Esophagus (tissue), 2 donors: ENCODE measurements at regions not wholly inside any gene's neighbourhood (a gene's known extent, or its start where the extent isn't known, plus 50 kb on each side); places are given as distances from the start of the nearest gene placed in this dataset.
"Not testable (repeated sequence)": the region's sequence is repeated elsewhere in the genome, so short reads cannot be mapped to it uniquely, and the experiment has no call there.

ENCODE experiments used
- H3K27ac ChIP-seq, 2 donors: one replicate each; pipeline ENCODE4 v1.5.1; 2013; ENCODE audit warnings: low read depth in 2 of 2, mild to moderate bottlenecking in 2 of 2, inconsistent platforms in 1 of 2, low read length in 1 of 2, moderate library complexity in 1 of 2
- H3K27me3 ChIP-seq, 2 donors: one replicate each; pipeline ENCODE4 v1.6.1; 2013; ENCODE audit warnings: low read length in 2 of 2, control low read depth in 1 of 2, mild to moderate bottlenecking in 1 of 2; ENCODE audit not compliant: insufficient read depth in 2 of 2, control insufficient read depth in 1 of 2
- H3K36me3 ChIP-seq, 2 donors: one replicate each; pipeline ENCODE4 v1.6.1; 2013; ENCODE audit warnings: low read length in 1 of 2; ENCODE audit not compliant: control insufficient read depth in 2 of 2, insufficient read depth in 2 of 2
- H3K4me1 ChIP-seq, 2 donors: one replicate each; pipeline ENCODE4 v1.6.1; 2013; ENCODE audit warnings: low read length in 1 of 2; ENCODE audit not compliant: control insufficient read depth in 2 of 2, insufficient read depth in 2 of 2
- H3K4me3 ChIP-seq, 2 donors: one replicate each; pipeline ENCODE4 v1.5.1; 2013; ENCODE audit warnings: low read length in 2 of 2, mild to moderate bottlenecking in 2 of 2, low read depth in 1 of 2, moderate library complexity in 1 of 2
- H3K9me3 ChIP-seq, 2 donors: one replicate each; pipeline ENCODE4 v1.6.1; 2013; ENCODE audit warnings: mild to moderate bottlenecking in 2 of 2, low read depth in 1 of 2, low read length in 1 of 2, moderate library complexity in 1 of 2; ENCODE audit not compliant: control insufficient read depth in 2 of 2, insufficient read depth in 1 of 2
- WGBS, 2 donors: extraction: QIAGEN DNeasy Blood & Tissue Kit; methylation state at CpG; one replicate each; pipeline ENCODE4 v1.1.7; 2013; 5-methylcytosine and 5-hydroxymethylcytosine counted together
- donor health status: healthy with polysubstance abuse.
- donor health status: Bipolar disorder and iron deficiency.

DNA sequence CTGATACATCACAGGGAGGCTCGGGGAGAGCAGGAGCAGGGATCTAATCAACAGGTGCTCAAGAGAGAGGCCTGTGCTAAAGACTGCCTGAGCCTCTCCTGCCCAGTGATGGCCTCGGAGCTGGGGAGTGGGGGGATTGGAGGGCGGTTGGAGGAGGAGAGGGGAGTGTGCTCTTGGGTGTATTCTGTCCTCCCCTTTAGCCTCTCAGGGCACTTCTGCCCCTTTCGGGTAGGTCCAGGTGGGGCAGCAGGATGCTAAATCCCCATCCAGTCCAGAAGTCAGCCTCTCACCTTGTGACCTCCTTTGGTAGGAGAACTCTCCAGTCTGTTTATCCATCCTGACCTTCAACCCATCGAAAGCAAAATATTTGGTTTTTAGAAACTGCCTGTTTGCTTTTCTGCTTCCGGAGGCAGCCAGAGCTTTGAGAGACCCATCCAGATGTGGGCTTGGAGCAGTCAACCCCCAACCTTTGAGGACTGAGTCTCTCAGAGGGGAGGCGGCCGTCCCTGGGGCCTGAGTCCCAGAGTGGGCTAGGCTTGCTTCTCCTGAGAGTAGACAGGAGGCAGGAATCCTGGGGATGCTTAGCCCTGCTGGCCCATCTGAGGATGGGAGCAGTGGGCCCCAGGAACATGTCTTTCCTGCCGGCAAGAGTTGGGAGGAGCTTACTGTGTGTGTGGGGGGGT lies 105.2 kb upstream of the SYT13 start:
- Histone ChIP-seq H3K36me3 (no peaks in the 10 kb centered on the region), H3K27me3 (no peaks in the 10 kb centered on the region), H3K9me3 (no peaks in the 10 kb centered on the region), H3K4me1 (no peaks in the 10 kb centered on the region), H3K4me3 (no peak overlapping the region), H3K27ac (no peak overlapping the region)
- WGBS, 2 donors, result 48 to 67% methylated on average over 9 of the region's 9 CpGs

- 69 to 79% methylated on average over 5 of the region's 5 CpGs for WGBS, 2 donors
- Histone ChIP-seq H3K27me3 (no peaks in the 10 kb centered on the region), H3K27ac (no peak overlapping the region)
Measured at GRCh38 chr11:45390407-45390806, 104.3 kb upstream of the SYT13 start.

GRCh38 chr11:45388472-45388871 lies 102.3 kb upstream of the SYT13 start:
- Histone ChIP-seq H3K4me1 (no peaks in the 10 kb centered on the region), H3K9me3 (no peaks in the 10 kb centered on the region), H3K27me3 (no peaks in the 10 kb centered on the region), H3K27ac (no peak overlapping the region), H3K36me3 (no peaks in the 10 kb centered on the region), H3K4me3 (no peak overlapping the region)
- 54 to 83% methylated on average over 1 of the region's 1 CpG for whole genome bisulfite sequencing, 2 donors

More at GRCh38 chr11:45390407-45390806, 104.3 kb upstream of the SYT13 start:
- Histone ChIP-seq H3K9me3 (no peaks in the 10 kb centered on the region), H3K4me1 (no peaks in the 10 kb centered on the region), H3K4me3 (no peak overlapping the region), H3K36me3 (no peaks in the 10 kb centered on the region)

GRCh38 chr11:45387885-45388284 lies 101.7 kb upstream of the SYT13 start:
- 66 to 77% methylated on average over 2 of the region's 2 CpGs for WGBS, 2 donors
- H3K4me3 ChIP-seq, H3K9me3 ChIP-seq, H3K4me1 ChIP-seq, H3K36me3 ChIP-seq, H3K27ac ChIP-seq, H3K27me3 ChIP-seq: not testable (repeated sequence)

DNA sequence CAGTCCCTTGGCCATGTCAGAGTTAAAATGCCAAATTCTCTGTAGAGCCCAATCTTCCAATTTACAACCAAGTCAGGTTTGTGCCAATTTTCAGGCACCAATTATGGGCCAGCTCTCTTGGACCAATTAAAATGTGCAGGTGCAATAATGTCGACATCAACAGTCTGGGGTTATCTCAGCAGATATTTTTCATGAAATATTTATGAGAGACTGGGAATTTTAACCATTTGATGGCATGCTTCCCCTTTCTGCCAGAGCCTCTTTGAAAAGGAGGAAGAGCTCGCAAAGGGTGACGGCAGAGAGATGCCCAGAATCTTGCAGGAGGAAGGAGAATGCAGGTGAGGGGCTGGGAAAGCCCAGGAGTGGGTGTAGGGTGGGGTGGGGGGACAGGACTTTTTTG lies 100.8 kb upstream of the SYT13 start:
- no peak overlapping the region for H3K4me3 ChIP-seq
- no peak overlapping the region for H3K27ac ChIP-seq
- no peaks in the 10 kb centered on the region for H3K27me3 ChIP-seq
- H3K9me3 ChIP-seq, result no peaks in the 10 kb centered on the region
- no peaks in the 10 kb centered on the region for H3K4me1 ChIP-seq
- WGBS, 2 donors, result 52 to 55% methylated on average over 3 of the region's 3 CpGs
- no peaks in the 10 kb centered on the region for H3K36me3 ChIP-seq

GRCh38 chr11:45385844-45386243 lies 99.7 kb upstream of the SYT13 start:
- WGBS, 2 donors, result 54 to 65% methylated on average over 5 of the region's 5 CpGs
- Histone ChIP-seq H3K36me3 (no peaks in the 10 kb centered on the region), H3K27me3 (no peaks in the 10 kb centered on the region), H3K4me1 (no peaks in the 10 kb centered on the region), H3K4me3 (no peak overlapping the region), H3K9me3 (no peaks in the 10 kb centered on the region), H3K27ac (no peak overlapping the region)

DNA sequence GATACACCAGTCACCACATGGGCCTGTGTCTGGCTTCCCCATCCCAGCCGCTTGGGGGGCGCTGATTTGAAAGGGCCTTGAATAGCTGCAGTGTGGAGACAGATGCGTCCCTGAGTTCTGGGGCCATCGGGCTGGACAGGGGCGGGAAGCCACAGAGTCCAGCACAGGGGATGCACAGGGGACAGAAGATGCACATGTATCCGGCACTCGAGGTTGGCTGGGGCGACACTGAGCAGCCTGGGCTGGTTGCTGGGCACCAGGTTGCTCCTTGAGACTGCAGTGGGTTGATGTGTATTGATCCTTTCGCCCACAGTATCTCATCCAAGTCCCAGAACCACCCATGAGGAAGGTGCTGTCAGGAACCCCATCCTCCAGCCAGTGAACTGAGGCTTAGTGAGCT lies 99.3 kb upstream of the SYT13 start:
- 81 to 83% methylated on average over 9 of the region's 9 CpGs for WGBS, 2 donors
- no peaks in the 10 kb centered on the region for H3K4me1 ChIP-seq
- H3K4me3 ChIP-seq, result no peak overlapping the region
- no peaks in the 10 kb centered on the region for H3K36me3 ChIP-seq
- H3K9me3 ChIP-seq, result no peaks in the 10 kb centered on the region
- no peaks in the 10 kb centered on the region for H3K27me3 ChIP-seq
- H3K27ac ChIP-seq, result no peak overlapping the region

DNA sequence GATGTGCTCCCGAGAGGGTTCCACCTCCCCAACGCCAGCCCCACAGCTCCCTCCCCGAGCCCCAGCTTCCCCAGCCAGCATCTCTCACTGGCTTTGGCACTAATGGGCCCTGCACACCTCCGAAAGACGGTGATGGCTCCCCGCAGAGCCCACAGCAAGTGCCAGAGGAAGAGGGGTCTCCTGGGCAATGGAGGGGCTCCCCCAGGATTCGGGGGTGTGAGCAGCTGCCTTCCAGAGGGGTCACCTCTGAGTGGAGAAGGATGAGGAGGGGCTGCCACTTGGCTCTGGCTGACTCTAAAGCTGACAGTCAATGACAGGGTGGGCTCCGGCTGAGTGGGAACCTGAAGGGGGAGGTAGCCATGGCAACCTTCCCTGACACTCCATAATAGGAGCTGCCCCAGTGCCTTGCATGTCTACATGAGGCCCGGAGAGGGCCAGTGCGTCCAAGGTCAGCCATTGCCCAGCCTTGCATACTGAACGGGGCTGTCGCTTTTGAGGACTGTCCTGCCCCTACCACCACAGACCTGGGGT lies 98.6 kb upstream of the SYT13 start:
- Histone ChIP-seq H3K4me1 (no peaks in the 10 kb centered on the region), H3K4me3 (no peak overlapping the region), H3K27ac (no peak overlapping the region), H3K9me3 (no peaks in the 10 kb centered on the region), H3K36me3 (no peaks in the 10 kb centered on the region), H3K27me3 (no peaks in the 10 kb centered on the region)
- 45 to 55% methylated on average over 12 of the region's 12 CpGs for WGBS, 2 donors

DNA sequence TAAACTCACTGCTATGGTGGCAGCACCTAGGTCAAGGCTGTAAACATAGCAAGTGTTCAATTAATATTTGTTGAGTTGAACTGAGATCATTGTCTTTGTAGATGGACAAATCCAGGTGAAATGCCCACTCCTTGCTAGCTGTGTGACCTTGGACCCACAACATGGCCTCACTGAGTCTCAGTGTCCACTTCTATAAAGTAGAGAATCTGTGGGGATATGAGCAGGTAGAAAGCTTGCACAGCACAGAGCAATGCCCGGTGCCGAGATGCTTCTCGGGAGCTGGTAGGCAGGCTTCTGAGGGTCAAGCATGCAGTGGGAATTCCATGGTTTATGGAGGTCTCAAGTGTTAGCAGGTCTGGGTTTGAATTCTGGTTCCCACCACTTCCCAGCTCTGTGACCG lies 97.9 kb upstream of the SYT13 start:
- Histone ChIP-seq H3K27me3 (no peaks in the 10 kb centered on the region), H3K36me3 (no peaks in the 10 kb centered on the region), H3K27ac (no peak overlapping the region), H3K4me3 (no peak overlapping the region), H3K9me3 (no peaks in the 10 kb centered on the region), H3K4me1 (no peaks in the 10 kb centered on the region)
- 74 to 86% methylated on average over 4 of the region's 4 CpGs for WGBS, 2 donors

DNA sequence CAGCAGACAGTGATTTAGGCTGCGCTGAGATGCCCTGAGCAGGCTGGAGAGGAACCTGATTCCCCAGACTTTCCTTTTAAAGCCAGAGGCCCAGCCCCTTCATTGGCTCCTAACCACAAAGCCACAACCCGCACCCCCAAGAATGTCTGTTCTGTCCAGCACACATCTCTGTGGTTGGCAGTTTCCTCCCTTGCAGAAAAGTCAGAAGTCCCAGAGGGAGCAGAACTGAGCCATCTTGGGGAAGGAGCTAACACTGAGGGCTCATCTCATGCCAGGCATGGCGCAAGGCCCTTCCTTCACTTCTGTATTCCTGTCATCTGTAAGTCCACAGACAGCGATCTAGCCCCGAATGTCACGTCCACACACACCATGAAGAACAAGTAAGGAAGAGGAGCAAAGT lies 97.1 kb upstream of the SYT13 start:
- WGBS, 2 donors, result 56 to 59% methylated on average over 6 of the region's 6 CpGs
- no peak overlapping the region for H3K4me3 ChIP-seq
- H3K27ac ChIP-seq, result no peak overlapping the region
- no peaks in the 10 kb centered on the region for H3K9me3 ChIP-seq
- H3K36me3 ChIP-seq, result no peaks in the 10 kb centered on the region
- no peaks in the 10 kb centered on the region for H3K27me3 ChIP-seq
- no peaks in the 10 kb centered on the region for H3K4me1 ChIP-seq
